GM23248 (cell line): ENCODE measurements at regions not wholly inside any gene's neighbourhood (a gene's known extent, or its start where the extent isn't known, plus 50 kb on each side); places are given as distances from the start of the nearest gene placed in this dataset.
"Not testable (repeated sequence)": the region's sequence is repeated elsewhere in the genome, so short reads cannot be mapped to it uniquely, and the experiment has no call there.

Experiments
- EZH2 ChIP-seq: fragments of 200-600 bp; sonication (generic); IDR thresholded peaks from 2 replicates; pipeline ENCODE4 v1.6.1; 2018; ENCODE audit warnings: antibody characterized with exemption, mild to moderate bottlenecking; ENCODE audit not compliant: insufficient read depth, poor library complexity, severe bottlenecking
- EZH2phosphoT487 ChIP-seq: fragments of 200-600 bp; sonication (generic); IDR thresholded peaks from 2 replicates; pipeline ENCODE4 v1.6.1; 2018; ENCODE audit warnings: antibody characterized with exemption, moderate library complexity, mild to moderate bottlenecking, low read depth; ENCODE audit not compliant: insufficient read depth

- TF ChIP-seq EZH2, EZH2phosphoT487: not testable (repeated sequence)
These were observed 396.1 kb upstream of the TNRC6C start for GRCh38 chr17:77562361-77562760.
